HG02943 (cell line): ENCODE measurements at regions not wholly inside any gene's neighbourhood (a gene's known extent, or its start where the extent isn't known, plus 50 kb on each side); places are given as distances from the start of the nearest gene placed in this dataset.

Source experiments
- ATAC-seq: cut with Tn5 transposase; IDR thresholded peaks from one replicate; pipeline ENCODE4 v1.9.1; 2021; ENCODE audit warnings: mild to moderate bottlenecking, low read depth, moderate library complexity; ENCODE audit not compliant: unreplicated experiment

GRCh38 chr10:4692206-4692605, 133.8 kb upstream of the AKR1E2 start:
- ATAC-seq: no peak

GRCh38 chr10:4691776-4692175, 134.2 kb upstream of the AKR1E2 start:
- ATAC-seq: no peak

- no peak for ATAC-seq
Observed at GRCh38 chr10:4691301-4691700, 134.7 kb upstream of the AKR1E2 start.

- no peak for ATAC-seq
Observed at GRCh38 chr10:4688601-4689000, 137.4 kb upstream of the AKR1E2 start.

GRCh38 chr10:4688168-4688567, 137.8 kb upstream of the AKR1E2 start:
- no peak for ATAC-seq

- no peak for ATAC-seq
Observed at GRCh38 chr10:4687397-4687796, 138.6 kb upstream of the AKR1E2 start.

GRCh38 chr10:4686644-4686996, 139.4 kb upstream of the AKR1E2 start:
- ATAC-seq: no peak

GRCh38 chr10:4685904-4686643, 139.9 kb upstream of the AKR1E2 start:
- no peak for ATAC-seq

GRCh38 chr10:4685491-4685890, 140.5 kb upstream of the AKR1E2 start:
- no peak for ATAC-seq

GRCh38 chr10:4684434-4684833, 141.6 kb upstream of the AKR1E2 start:
- ATAC-seq: no peak

GRCh38 chr10:4683838-4684237, 142.2 kb upstream of the AKR1E2 start:
- no peak for ATAC-seq

- ATAC-seq: no peak
Observed at GRCh38 chr10:4683137-4683536, 142.9 kb upstream of the AKR1E2 start.

GRCh38 chr10:4678951-4679671, 146.9 kb upstream of the AKR1E2 start:
- no peak for ATAC-seq

GRCh38 chr10:4678023-4678950, 147.7 kb upstream of the AKR1E2 start:
- no peak for ATAC-seq

GRCh38 chr10:4677296-4678021, 148.5 kb upstream of the AKR1E2 start:
- ATAC-seq: no peak

GRCh38 chr10:4676566-4676965, 149.4 kb upstream of the AKR1E2 start:
- ATAC-seq: no peak

GRCh38 chr10:4675808-4676207, 150.2 kb upstream of the AKR1E2 start:
- no peak for ATAC-seq

GRCh38 chr10:4673279-4674040, 152.5 kb upstream of the AKR1E2 start:
- ATAC-seq: no peak

GRCh38 chr10:4672201-4672600, 153.8 kb upstream of the AKR1E2 start:
- ATAC-seq: no peak
